Psoas muscle (tissue), 7 donors: ENCODE measurements at regions not wholly inside any gene's neighbourhood (a gene's known extent, or its start where the extent isn't known, plus 50 kb on each side); places are given as distances from the start of the nearest gene placed in this dataset.

Experiments
- ATAC-seq, 4 donors: fragments of 200-7000 bp; cut with Tn5 transposase; one replicate each; pipeline ENCODE4 v1.9.1; 2020; ENCODE audit warnings: moderate library complexity in 3 of 4, mild to moderate bottlenecking in 2 of 4
- DNase-seq, 2 donors: peaks; one replicate each; pipeline ENCODE4 v3.0.0-alpha.2; 2020
- H3K27ac ChIP-seq: fragments of 200-600 bp; one replicate; pipeline ENCODE4 v1.8.0; 2022
- H3K27me3 ChIP-seq, 3 donors: fragments of 200-600 bp in 1 of 3; one replicate each; pipeline versions ENCODE4 v1.6.1 to v1.8.0; 2013 to 2022; ENCODE audit warnings: low read length in 2 of 3, mild to moderate bottlenecking in 2 of 3, moderate library complexity in 1 of 3; ENCODE audit not compliant: insufficient read depth in 3 of 3
- H3K36me3 ChIP-seq, 2 donors: fragments of 200-600 bp in 1 of 2; one replicate each; pipeline versions ENCODE4 v1.6.1 to v1.8.0; 2013 to 2022; ENCODE audit warnings: low read depth in 1 of 2, mild to moderate bottlenecking in 1 of 2, moderate library complexity in 1 of 2; ENCODE audit not compliant: insufficient read depth in 1 of 2
- H3K4me1 ChIP-seq: fragments of 200-600 bp; one replicate; pipeline ENCODE4 v1.8.0; 2022
- H3K4me3 ChIP-seq: fragments of 200-600 bp; one replicate; pipeline ENCODE4 v1.8.0; 2022; ENCODE audit warnings: mild to moderate bottlenecking
- H3K9me3 ChIP-seq: fragments of 200-600 bp; one replicate; pipeline ENCODE4 v1.8.0; 2022
- CTCF ChIP-seq: fragments of 200-600 bp; IDR thresholded peaks from one replicate; pipeline ENCODE4 v1.8.0; 2022; ENCODE audit warnings: antibody characterized with exemption
- WGBS, 3 donors: extraction: QIAGEN DNeasy Blood & Tissue Kit; methylation state at CpG; one replicate each; pipeline versions ENCODE4 v1.1.6 to v1.1.7; 2013; 5-methylcytosine and 5-hydroxymethylcytosine counted together
- intact Hi-C, 2 donors: fragments of 100-400 bp; cut with DNase I; formaldehyde crosslinking; loops; one replicate each; pipeline versions ENCODE4 v1.11.0 to v1.14.2; 2022
- donor health status: healthy with polysubstance abuse.
- donor health status: DM: no; HTN: no; CAD: no; lungs with moderate emphysema.
- donor health status: Bipolar disorder and iron deficiency.
- donor health status: healthy.
- donor health status: DM: yes; HTN: yes; CAD: no.
- donor health status: DM: no; HTN: no; CAD: no.
- donor health status: DM: yes; HTN: yes; CAD: no.

GRCh38 chr3:72100601-72101187 lies 315.7 kb upstream of the PROK2 start:
- H3K27me3 ChIP-seq, result peaks cover 0 to 24% (median 5%) of the 10 kb centered on the region in 3 donors
- H3K4me3 ChIP-seq, result peak overlapping the region; percentile 49
- H3K36me3 ChIP-seq, result no peaks in the 10 kb centered on the region
- intact Hi-C loops, result no loop called here
- WGBS, 3 donors, result 0 to 1% (median 1%) methylated on average over 21 of the region's 21 CpGs
- H3K27ac ChIP-seq, result no peak overlapping the region
- peaks cover 9% of the 10 kb centered on the region for H3K4me1 ChIP-seq
- TF ChIP-seq CTCF, result no peak
- peak; percentile 59 to 78 (median 62) for ATAC-seq
- peak; percentile 83 to 89 for DNase-seq
- no peaks in the 10 kb centered on the region for H3K9me3 ChIP-seq

- Histone ChIP-seq H3K4me3 (peak overlapping the region; percentile 49), H3K36me3 (no peaks in the 10 kb centered on the region), H3K4me1 (peaks cover 9% of the 10 kb centered on the region), H3K27ac (no peak overlapping the region), H3K9me3 (no peaks in the 10 kb centered on the region), H3K27me3 (peaks cover 0 to 24% (median 5%) of the 10 kb centered on the region in 3 donors)
- DNase-seq, result no peak
- TF ChIP-seq CTCF, result no peak
- 54 to 65% (median 56%) methylated on average over 17 of the region's 17 CpGs for WGBS, 3 donors
- peak in 1 of 4 donors; percentile 18 for ATAC-seq
- intact Hi-C loops, result no loop called here
These were observed 315.1 kb upstream of the PROK2 start for GRCh38 chr3:72100080-72100511.

- TF ChIP-seq CTCF, result no peak
- Histone ChIP-seq H3K36me3 (no peaks in the 10 kb centered on the region), H3K27me3 (peaks cover 0 to 24% (median 5%) of the 10 kb centered on the region in 3 donors), H3K9me3 (no peaks in the 10 kb centered on the region), H3K4me1 (peaks cover 9% of the 10 kb centered on the region), H3K27ac (no peak overlapping the region), H3K4me3 (no peak overlapping the region)
- ATAC-seq, result no peak
- intact Hi-C loops, result no loop called here
- 81 to 88% (median 83%) methylated on average over 14 of the region's 14 CpGs for WGBS, 3 donors
- no peak for DNase-seq
These were observed 314.6 kb upstream of the PROK2 start for GRCh38 chr3:72099326-72100079.

GRCh38 chr3:72097053-72097452 lies 312.1 kb upstream of the PROK2 start:
- intact Hi-C loops, result no loop called here

More at GRCh38 chr3:72097053-72097452, 312.1 kb upstream of the PROK2 start:
- Histone ChIP-seq H3K27me3 (peaks cover 0 to 12% (median 2%) of the 10 kb centered on the region in 3 donors), H3K4me1 (peaks cover 9% of the 10 kb centered on the region), H3K4me3 (no peak overlapping the region), H3K27ac (no peak overlapping the region), H3K9me3 (no peaks in the 10 kb centered on the region), H3K36me3 (no peaks in the 10 kb centered on the region)
- ATAC-seq (no peak), DNase-seq (no peak)
- TF ChIP-seq CTCF, result no peak
